ENCODE measurements at regions not wholly inside any gene's neighbourhood (a gene's known extent, or its start where the extent isn't known, plus 50 kb on each side); places are given as distances from the start of the nearest gene placed in this dataset.
"Not testable (repeated sequence)": the region's sequence is repeated elsewhere in the genome, so short reads cannot be mapped to it uniquely, and the experiment has no call there.

- not testable (repeated sequence) for H3K4me3 ChIP-seq (ENCODE audit: low read depth, low read length)
These were observed 574.2 kb downstream of the CWH43 start for GRCh38 chr4:49560131-49560816.

DNA sequence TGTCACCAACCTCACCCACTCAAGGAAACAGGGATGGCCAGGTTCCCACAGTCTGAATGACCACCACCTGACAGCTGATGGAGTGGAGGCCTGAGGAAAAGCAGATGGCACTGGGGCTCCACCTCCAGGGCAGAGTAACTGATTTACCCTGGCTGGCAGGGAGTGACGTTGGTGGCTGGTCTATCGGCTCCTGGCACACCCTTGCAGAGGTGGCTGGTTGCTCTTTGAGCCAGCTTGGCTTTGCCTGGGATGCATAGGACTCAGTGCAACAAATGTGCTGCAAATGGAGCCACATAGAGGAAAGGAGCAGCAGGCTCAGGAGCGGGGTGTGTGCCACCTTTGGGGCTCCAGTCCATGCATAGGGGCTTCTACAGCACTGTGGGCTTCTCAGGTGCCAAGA is 574.8 kb downstream of the CWH43 start:
- H3K4me3 ChIP-seq (ENCODE audit: low read depth, low read length); DNase-seq (ENCODE audit: low read depth): not testable (repeated sequence)

More at GRCh38 chr4:49560131-49560816, 574.2 kb downstream of the CWH43 start:
- not testable (repeated sequence) for DNase-seq (ENCODE audit: low read depth)

GRCh38 chr4:49570248-49570647 is 584.2 kb downstream of the CWH43 start:
- not testable (repeated sequence) for DNase-seq (ENCODE audit: low read depth); H3K4me3 ChIP-seq (ENCODE audit: low read depth, low read length)

DNA sequence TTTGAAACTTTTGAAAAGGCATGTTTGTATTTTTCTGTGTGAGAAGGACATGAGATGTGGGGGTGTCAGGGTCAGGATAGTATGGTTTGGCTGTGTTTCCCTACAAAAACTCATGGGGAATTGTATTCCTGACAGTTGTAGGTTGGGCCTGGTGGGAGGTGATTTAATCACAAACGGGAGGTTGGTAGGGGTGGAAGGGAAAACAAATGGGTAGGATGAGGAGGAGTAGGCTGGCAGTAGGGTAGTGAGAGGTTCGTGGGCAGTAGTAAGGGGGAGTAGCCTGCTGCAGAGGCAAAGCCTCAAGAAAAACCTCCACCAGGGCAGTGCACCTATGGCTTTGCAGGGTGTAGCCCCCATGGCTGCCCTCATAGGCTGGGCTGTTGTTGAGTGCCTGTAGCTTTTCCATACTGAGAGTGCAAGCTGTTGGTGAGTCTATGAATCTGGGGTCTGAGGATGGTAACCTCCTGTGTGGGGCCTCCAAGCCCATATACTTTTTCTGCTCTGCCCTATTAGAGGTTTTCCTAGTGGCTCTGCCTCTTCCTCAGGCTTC is 587.7 kb downstream of the CWH43 start:
- H3K4me3 ChIP-seq (ENCODE audit: low read depth, low read length); DNase-seq (ENCODE audit: low read depth): not testable (repeated sequence)

- not testable (repeated sequence) for H3K4me3 ChIP-seq (ENCODE audit: low read depth, low read length); DNase-seq (ENCODE audit: low read depth)
These were observed 589.2 kb downstream of the CWH43 start for GRCh38 chr4:49575250-49575649.

DNA sequence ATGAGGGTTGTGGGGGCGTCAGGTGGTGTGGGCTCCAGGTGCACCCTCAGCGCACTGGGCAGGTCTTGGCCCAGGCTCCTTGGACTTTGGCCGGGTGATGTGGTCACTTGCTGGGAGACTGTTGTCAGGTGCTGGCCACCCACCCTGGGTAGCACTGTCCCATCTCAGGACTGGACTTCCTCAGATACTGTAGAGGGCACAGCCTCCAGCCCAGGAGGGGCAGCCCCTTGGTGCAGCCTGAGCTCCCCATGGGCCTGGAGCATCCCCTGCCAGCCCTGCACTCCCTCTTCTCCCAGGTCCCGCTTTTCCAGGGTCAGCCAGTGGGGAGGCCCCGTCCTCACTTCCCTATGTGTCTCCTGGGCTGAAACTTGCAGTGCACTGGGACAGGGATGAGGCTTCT is 592.3 kb downstream of the CWH43 start:
- H3K4me3 ChIP-seq (ENCODE audit: low read depth, low read length) = not testable (repeated sequence)

GRCh38 chr4:49578899-49579298 is 592.8 kb downstream of the CWH43 start:
- DNase-seq (ENCODE audit: low read depth); H3K4me3 ChIP-seq (ENCODE audit: low read depth, low read length): not testable (repeated sequence)

More for the DNA sequence above, 592.3 kb downstream of the CWH43 start:
- DNase-seq (ENCODE audit: low read depth) = not testable (repeated sequence)

DNA sequence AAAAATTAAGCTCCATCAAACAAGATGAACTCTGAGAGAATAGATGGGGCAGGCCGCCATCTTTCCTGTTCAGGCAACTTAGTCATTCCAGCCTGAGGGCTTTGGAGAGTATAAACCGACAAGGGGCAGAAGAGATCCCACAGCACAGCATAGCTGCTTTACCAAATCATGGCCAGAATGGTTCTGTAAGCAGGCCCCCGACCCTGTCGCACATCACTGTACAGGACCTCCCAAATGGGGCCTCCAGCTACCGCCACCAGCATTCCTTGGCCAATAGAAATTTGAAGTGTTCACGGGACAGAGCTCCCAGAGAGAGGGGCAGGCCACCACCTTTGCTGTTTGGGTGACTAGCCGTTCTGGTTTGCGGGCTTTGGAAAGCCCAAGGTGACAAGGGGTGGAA is 594.1 kb downstream of the CWH43 start:
- H3K4me3 ChIP-seq (ENCODE audit: low read depth, low read length); DNase-seq (ENCODE audit: low read depth): not testable (repeated sequence)

DNA sequence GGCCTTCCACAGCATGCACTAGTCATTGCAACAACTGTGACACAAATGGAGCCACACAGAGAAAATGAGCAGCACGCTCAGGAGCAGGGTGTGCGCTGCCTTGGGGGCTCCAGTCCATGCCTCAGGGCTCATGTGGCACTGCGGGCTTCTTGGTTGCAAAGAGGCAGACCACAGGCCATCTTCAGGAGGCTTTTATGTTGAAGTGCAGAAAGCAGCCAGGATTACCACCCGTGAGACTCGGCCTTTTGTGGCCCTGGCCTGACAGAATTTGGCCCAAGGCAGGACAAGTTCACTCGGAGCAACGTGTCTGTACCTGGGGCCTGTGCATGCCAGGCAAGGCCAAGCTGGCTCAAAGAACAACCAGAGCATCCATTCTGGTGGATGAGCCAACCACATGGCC is 602.3 kb downstream of the CWH43 start:
- H3K4me3 ChIP-seq (ENCODE audit: low read depth, low read length); DNase-seq (ENCODE audit: low read depth): not testable (repeated sequence)

- DNase-seq (ENCODE audit: low read depth); H3K4me3 ChIP-seq (ENCODE audit: low read depth, low read length): not testable (repeated sequence)
These were observed 632.4 kb downstream of the CWH43 start for GRCh38 chr4:49618436-49618835.

DNA sequence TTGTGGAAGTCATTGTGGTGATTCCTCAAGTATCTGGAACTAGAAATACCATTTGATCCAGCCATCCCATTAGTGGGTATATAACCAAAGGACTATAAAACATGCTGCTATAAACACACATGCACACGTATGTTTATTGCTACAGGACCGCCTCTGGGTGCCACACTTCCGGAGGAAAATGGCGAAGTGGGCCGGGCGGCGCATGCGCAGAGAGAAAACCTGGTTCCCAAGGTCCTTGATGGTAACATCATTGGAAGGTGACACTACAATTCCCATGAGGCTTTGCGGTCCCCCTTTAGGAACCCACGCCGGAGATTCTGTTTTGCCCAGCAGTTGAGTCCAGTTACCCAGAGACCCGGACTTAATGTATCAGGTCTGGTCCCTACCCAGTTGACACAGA is 640.4 kb downstream of the CWH43 start:
- peak; percentile 53 for DNase-seq (ENCODE audit: low read depth)
- H3K4me3 ChIP-seq (ENCODE audit: low read depth, low read length) = not testable (repeated sequence)

All from LNCaP clone FGC (cell line).